GM18498 (cell line): ENCODE measurements at regions not wholly inside any gene's neighbourhood (a gene's known extent, or its start where the extent isn't known, plus 50 kb on each side); places are given as distances from the start of the nearest gene placed in this dataset.

Experiments
- ATAC-seq: cut with Tn5 transposase; IDR thresholded peaks from one replicate; pipeline ENCODE4 v1.9.1; 2021; ENCODE audit warnings: mild to moderate bottlenecking, moderate library complexity; ENCODE audit not compliant: unreplicated experiment

GRCh38 chr9:113701774-113702755 is 174.0 kb upstream of the ZNF618 start:
- no peak for ATAC-seq

DNA sequence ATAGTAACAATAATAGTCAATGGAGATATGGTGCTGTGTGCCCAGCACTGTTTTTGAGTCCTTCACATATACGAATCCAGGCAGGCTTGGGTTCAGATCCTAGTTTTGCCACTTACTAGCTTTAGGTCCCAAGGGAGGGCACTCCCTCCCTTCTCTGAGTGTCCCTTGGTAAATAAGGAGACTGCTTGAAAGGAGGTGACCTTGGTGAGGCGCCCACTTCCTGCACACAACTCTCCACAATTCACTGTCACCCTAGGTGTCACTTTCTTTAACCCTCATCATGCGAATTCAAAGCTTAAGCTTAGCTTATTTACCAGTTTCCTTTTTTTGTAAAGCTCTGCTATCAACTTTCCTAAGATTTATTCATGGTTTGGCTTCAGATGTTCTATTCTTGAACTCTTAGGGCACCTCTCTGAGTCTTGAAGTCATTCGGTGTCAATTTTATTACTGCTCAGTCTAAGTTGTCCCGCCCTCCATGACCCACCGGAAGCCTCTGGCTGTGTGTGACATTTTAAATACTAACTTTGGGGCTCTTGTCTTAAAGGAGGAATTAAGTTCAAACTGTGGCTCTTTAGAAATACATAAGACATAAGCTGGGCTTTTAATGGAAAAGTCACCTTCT is 170.7 kb upstream of the ZNF618 start:
- no peak for ATAC-seq

DNA sequence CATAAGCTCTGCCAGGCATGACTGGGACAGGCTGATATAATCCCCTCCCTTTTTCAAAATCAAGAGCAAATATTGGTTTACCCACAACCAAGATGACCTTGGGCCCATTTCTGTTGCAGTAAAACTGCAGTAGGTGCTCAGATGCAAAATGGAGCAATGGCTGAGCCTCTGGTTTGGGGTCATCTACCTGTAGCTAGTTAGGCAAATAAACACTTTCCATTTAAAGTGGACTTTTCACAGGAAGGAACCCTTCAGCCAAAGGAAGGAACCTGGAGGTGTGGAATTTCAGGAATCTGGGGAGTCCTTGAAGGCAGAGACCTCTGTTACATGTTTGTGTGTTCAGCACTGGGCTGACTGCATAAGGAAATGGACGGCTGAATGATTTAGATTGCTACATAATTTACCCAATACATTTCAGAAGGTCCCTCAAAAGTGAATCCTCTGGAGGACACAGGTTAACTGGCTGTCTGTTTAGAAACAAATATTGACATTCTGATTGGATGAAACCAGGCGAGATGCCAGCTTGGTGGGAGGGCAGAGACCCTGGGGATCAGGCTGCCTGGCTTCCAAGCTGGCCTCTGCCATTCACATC is 170.1 kb upstream of the ZNF618 start:
- no peak for ATAC-seq

GRCh38 chr9:113707953-113708695 is 168.0 kb upstream of the ZNF618 start:
- ATAC-seq = no peak

GRCh38 chr9:113708821-113709713 is 167.0 kb upstream of the ZNF618 start:
- no peak for ATAC-seq

GRCh38 chr9:113709721-113710120 is 166.4 kb upstream of the ZNF618 start:
- no peak for ATAC-seq

DNA sequence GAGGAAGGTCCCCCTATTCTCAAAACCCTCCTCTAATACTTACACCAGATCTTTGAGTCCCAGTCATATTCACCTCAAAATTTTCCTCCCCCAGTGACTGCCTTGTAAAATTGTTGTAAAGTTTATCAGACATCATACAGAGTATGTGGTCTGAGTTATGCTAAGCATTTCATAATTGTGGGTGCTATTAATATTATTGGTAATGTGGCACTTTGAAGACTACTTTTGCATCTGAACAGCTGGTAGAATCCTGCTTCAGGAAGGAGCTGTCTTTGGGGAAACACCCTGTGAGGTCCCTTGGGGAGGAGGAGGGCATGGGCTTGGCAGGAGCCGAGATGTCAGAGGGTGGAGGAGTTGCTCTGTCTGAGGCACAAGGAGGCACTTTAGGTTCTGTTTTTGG is 164.9 kb upstream of the ZNF618 start:
- no peak for ATAC-seq

DNA sequence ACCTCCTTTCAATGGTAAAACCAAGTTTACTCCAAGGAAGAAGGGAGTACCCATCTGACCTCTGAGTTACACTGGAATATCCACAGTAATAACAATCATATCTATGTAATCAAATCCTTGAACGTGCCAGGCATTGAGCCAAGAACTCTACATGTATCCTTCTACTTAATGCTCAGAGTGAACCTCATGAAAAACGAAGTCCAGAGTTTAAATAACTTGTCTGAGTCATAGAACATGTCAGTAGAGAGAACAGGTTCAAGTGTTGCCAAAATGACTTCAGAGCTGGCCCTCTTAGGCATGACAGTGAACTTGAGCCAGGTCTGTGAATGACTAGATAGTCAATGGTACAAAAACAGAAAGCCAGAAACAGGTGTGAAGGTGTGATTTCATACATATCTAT is 164.1 kb upstream of the ZNF618 start:
- no peak for ATAC-seq

DNA sequence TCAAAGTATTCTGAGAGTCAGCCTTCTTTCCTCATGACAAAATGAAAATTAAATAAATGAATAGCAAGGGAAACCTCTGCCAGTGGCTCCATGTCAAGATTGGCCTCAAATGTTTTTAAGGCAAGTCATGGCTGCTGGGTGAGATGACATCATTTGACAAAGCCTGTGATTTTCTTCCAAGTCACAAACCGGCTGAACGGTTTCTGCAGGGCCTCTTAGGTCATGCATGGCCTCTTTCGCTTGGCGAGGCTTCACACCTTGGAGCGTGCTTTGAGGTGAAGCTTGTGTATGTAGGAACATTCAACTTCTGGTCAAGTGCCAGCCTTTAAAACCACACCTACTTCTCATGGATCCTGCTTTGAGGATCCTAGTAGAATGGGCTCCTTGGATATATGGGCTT is 161.0 kb upstream of the ZNF618 start:
- no peak for ATAC-seq

DNA sequence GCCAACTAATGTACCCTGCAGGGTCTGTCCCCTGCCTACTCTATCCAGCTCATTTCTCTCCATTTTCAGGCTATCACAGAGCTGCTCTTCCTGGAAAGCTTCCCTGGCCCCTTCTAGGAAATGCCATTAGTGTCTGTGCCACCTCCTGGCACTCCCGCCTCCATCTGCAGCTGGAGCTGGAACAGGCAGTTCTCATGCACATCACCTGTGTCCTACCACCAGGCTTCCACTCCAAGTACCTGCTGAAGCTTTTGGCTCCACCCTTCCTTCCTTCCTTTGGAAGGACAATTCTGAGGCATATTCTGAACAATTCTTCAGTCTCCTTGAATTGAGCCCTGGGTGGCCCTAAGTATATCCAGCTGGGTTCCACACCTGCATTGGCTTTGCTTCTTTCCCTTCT is 156.2 kb upstream of the ZNF618 start:
- no peak for ATAC-seq

DNA sequence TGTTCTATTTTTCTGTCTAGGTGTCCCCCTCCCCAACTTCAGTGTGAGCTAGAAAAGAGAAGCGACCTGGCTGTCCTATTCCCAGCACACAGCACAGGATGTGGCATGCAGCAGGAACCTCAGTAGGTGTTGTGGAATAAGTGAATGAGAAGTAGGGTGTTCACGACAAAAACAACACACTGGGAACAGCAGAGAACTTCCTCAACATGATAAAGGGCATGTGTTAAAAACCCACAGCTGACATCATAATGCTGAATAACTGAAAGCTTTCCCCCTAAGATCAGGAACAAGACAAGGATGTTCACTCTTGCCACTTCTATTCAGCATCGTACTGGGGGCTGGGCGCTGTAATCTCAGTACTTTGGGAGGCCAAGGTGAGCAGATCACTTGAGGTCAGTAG is 155.6 kb upstream of the ZNF618 start:
- no peak for ATAC-seq

- ATAC-seq = no peak
Observed at GRCh38 chr9:113721856-113722255, 154.3 kb upstream of the ZNF618 start.

DNA sequence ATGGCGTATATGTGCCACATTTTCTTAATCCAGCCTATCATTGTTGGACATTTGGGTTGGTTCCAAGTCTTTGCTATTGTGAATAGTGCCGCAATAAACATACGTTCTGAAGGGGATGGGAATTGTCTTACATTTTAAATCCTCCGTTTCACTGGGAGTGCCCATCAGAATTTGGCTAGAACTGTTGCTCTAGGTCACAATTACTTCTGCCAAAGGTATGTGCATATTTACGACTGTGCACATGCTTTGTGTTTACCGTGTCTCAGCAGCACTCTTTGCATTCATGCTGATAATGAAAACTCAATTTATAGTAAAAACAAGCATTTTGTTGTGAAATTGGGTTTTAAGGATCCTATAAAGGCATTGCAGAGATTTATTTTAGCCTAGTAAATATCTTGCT is 151.9 kb upstream of the ZNF618 start:
- no peak for ATAC-seq

GRCh38 chr9:113728989-113729388 is 147.1 kb upstream of the ZNF618 start:
- ATAC-seq = no peak

DNA sequence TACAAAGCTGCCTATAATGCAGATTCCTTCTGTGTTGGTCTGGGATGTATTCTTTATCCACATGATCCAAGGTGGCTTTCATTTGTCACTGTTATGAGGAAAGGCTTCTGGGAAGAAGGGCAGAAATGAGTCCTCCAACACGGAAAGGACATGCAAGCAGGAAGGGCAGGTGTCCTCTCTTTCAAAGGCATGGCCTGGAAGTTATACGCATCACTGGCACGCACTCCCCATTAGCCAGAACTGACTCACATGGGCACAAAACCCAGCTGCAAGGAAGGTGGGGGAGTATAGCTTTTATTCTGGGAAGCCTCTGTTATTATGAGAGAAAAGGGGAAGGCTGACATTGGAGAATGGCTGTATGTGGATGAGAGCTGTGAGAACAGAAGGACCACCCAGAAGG is 141.3 kb upstream of the ZNF618 start:
- no peak for ATAC-seq

DNA sequence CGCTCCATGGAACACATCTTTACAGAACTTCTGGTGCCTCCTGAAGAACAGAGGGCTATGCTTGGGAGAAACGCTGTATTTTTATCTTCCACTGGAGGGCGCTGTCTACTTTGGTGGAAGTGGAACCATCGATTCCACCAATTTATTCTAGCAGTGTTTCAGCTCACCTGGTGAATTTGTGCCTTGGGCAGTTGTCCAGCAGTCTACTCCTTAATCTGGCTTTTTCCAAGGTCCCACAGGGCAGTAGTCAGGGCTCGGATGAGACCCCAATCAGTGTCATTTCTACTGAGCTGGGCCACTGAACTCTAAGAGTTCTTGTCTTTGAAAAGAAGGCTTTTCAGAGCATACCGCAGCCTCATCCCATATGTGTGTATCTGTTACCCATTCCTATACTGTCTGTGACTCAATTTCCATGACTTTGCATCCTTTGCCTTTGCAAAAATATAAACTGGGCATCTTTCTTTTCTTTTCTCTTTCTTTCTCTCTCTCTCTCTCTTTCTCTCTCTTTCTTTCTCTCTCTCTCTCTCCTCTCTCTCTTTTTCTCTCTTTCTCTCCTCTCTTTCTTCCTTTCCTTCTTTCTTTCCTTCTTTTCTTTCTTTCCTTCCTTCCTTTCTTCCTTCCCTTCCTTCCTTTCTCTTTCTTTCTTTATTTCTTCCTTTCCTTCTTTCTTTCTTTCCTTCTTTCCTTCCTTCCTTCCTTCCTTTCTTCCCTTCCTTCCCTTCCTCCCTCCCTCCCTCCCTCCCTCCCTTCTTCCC is 138.4 kb upstream of the ZNF618 start:
- ATAC-seq = no peak

- ATAC-seq = no peak
Observed at GRCh38 chr9:113738496-113738892, 137.6 kb upstream of the ZNF618 start.

- ATAC-seq = no peak
Observed at GRCh38 chr9:113738893-113739604, 137.1 kb upstream of the ZNF618 start.
